ENCODE measurements at regions not wholly inside any gene's neighbourhood (a gene's known extent, or its start where the extent isn't known, plus 50 kb on each side); places are given as distances from the start of the nearest gene placed in this dataset.

DNA sequence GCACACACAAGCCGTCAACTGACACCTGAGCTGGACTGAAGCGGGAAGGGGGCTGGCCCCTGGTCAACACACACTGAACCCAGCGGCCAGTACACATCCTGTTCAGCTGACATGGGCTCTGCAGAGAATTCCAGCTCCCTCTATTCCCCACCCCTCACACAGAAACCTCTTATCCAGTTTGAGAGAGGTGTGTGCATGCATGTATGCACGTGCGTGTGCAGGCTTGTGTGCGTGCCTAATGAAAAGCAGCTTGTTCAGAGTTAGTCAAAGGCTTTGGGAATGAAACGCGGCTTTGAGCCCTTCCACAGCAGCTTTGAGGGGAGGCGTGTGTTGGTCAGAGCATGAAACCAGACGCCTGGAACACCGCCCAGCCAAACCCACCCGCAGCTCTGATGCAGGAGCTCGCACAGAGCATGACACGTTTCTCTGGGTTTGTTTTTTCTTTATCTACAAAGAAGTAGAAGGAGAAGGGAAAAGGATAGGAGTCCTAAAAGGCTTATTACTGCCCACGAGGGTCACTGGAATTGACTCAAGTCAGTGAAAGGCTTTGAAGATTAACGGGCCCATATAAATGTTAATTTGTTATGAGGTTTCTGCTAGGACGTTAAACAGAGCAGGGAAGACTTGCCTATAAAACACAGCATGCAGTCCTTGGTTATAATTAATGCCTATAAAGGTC is 184.2 kb downstream of the ETS2 start:
- H3K27me3 ChIP-seq (ENCODE audit: control insufficient read depth, low read length): peaks cover 46% of the 10 kb centered on the region
- H3K4me3 ChIP-seq (ENCODE audit: low read length): no peak overlapping the region
- no peak overlapping the region for H3K4me2 ChIP-seq (ENCODE audit: low read length)
- peaks cover 25% of the 10 kb centered on the region for H3K4me1 ChIP-seq (ENCODE audit: control insufficient read depth, low read length)
- H3K36me3 ChIP-seq (ENCODE audit: control insufficient read depth, low read length): no peaks in the 10 kb centered on the region
- H4K20me1 ChIP-seq (ENCODE audit: control insufficient read depth, insufficient read depth, low read depth, low read length): no peaks in the 10 kb centered on the region
- H3F3A ChIP-seq (ENCODE audit: control insufficient read depth, insufficient read depth): no peaks in the 10 kb centered on the region
- no peaks in the 10 kb centered on the region for H3K9me2 ChIP-seq (replicated peaks; ENCODE audit: control insufficient read depth, low read length)
- H3K27ac ChIP-seq (ENCODE audit: low read depth, low read length): no peak overlapping the region
- H3K79me2 ChIP-seq (ENCODE audit: control insufficient read depth, low read length): no peaks in the 10 kb centered on the region
- no peaks in the 10 kb centered on the region for H3K9me3 ChIP-seq (ENCODE audit: control insufficient read depth, insufficient read depth, low read length)
- no peak for TF ChIP-seq EZH2phosphoT487 (IDR thresholded peaks at IDR 0.05; ENCODE audit: borderline replicate concordance, low read length)
- TF ChIP-seq, protein P1, sequence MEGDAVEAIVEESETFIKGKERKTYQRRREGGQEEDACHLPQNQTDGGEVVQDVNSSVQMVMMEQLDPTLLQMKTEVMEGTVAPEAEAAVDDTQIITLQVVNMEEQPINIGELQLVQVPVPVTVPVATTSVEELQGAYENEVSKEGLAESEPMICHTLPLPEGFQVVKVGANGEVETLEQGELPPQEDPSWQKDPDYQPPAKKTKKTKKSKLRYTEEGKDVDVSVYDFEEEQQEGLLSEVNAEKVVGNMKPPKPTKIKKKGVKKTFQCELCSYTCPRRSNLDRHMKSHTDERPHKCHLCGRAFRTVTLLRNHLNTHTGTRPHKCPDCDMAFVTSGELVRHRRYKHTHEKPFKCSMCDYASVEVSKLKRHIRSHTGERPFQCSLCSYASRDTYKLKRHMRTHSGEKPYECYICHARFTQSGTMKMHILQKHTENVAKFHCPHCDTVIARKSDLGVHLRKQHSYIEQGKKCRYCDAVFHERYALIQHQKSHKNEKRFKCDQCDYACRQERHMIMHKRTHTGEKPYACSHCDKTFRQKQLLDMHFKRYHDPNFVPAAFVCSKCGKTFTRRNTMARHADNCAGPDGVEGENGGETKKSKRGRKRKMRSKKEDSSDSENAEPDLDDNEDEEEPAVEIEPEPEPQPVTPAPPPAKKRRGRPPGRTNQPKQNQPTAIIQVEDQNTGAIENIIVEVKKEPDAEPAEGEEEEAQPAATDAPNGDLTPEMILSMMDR (IDR thresholded peaks at IDR 0.05; ENCODE audit: low read depth, low read length, poor library complexity, severe bottlenecking): no peak

DNA sequence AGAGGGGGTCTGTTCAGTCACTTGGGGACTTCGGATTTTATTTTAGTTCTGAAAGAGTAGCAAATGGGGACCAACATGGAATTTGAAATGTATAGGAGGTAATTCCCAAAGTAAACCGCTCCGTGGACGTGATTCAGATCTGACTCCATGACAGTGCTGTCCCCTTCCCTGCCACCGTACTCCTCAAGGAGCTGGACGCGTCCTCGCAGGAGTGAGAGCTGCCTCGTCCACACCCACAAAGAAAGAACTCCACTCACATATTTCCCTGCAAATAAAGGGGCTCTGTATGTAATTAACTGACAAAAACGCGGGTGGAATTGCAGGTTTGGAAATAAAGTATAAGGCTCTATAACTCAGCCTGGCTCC is 183.6 kb downstream of the ETS2 start:
- H3K79me2 ChIP-seq (ENCODE audit: control insufficient read depth, low read length): no peaks in the 10 kb centered on the region
- no peak overlapping the region for H3K27ac ChIP-seq (ENCODE audit: low read depth, low read length)
- no peaks in the 10 kb centered on the region for H3K36me3 ChIP-seq (ENCODE audit: control insufficient read depth, low read length)
- H3K9me2 ChIP-seq (replicated peaks; ENCODE audit: control insufficient read depth, low read length): no peaks in the 10 kb centered on the region
- peaks cover 49% of the 10 kb centered on the region for H3K27me3 ChIP-seq (ENCODE audit: control insufficient read depth, low read length)
- H3F3A ChIP-seq (ENCODE audit: control insufficient read depth, insufficient read depth): no peaks in the 10 kb centered on the region
- no peaks in the 10 kb centered on the region for H3K9me3 ChIP-seq (ENCODE audit: control insufficient read depth, insufficient read depth, low read length)
- H3K4me1 ChIP-seq (ENCODE audit: control insufficient read depth, low read length): peaks cover 25% of the 10 kb centered on the region
- peak overlapping the region; percentile 38 for H3K4me2 ChIP-seq (ENCODE audit: low read length)
- no peaks in the 10 kb centered on the region for H4K20me1 ChIP-seq (ENCODE audit: control insufficient read depth, insufficient read depth, low read depth, low read length)
- TF ChIP-seq EZH2phosphoT487 (IDR thresholded peaks at IDR 0.05; ENCODE audit: borderline replicate concordance, low read length): no peak
- no peak overlapping the region for H3K4me3 ChIP-seq (ENCODE audit: low read length)

DNA sequence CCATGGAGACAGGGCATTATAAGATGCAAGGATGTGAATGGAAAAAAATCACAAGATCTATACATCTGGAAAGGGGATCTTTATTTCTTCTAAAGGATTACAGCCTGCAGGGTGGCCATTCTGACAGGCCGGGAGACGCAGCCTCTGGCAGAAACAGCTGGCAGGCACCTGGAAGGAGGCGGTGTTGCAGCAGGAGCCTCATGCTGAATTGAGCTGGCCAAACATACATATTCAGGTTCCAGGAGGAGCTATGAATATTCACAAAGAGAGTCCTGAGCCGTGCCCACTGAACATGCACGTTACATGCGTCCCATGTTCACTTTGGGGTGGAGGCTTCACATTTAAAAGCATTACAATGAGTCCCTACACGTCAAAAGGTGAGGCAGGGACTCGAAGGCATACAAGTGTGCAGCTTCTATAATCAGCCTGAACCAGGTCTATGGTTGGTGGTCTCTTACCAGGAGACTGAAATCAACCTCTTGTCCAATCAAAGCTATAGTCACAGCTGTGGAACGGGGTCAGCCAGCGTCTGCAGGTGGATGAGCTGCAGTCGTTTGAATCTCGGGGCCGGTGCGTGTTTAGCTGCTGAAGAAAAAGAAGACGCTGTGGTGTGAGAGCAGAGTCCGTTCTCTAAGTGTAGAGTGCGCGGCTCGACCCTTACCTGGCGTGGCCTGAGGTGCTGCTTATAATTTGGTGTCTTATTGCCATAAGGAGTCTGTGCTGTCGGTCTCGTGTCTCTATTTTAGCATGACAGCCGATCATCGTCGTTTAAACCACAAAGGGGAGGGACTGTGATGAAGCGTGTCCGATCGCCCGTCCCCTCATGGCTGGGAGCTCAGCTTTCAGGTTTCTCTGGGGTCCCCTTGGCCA is 183.0 kb downstream of the ETS2 start:
- Histone ChIP-seq H3K4me1 (ENCODE audit: control insufficient read depth, low read length) (peaks cover 25% of the 10 kb centered on the region), H3K4me3 (ENCODE audit: low read length) (no peak overlapping the region), H3K4me2 (ENCODE audit: low read length) (peak overlapping the region; percentile 38)

More for the DNA sequence above, 183.0 kb downstream of the ETS2 start:
- no peaks in the 10 kb centered on the region for H4K20me1 ChIP-seq (ENCODE audit: control insufficient read depth, insufficient read depth, low read depth, low read length)
- H3K36me3 ChIP-seq (ENCODE audit: control insufficient read depth, low read length): no peaks in the 10 kb centered on the region
- TF ChIP-seq, protein P1 (IDR thresholded peaks at IDR 0.05; ENCODE audit: low read depth, low read length, poor library complexity, severe bottlenecking): no peak
- TF ChIP-seq EZH2phosphoT487 (IDR thresholded peaks at IDR 0.05; ENCODE audit: borderline replicate concordance, low read length): no peak
- no peaks in the 10 kb centered on the region for H3K9me3 ChIP-seq (ENCODE audit: control insufficient read depth, insufficient read depth, low read length)
- H3K27ac ChIP-seq (ENCODE audit: low read depth, low read length): no peak overlapping the region
- peaks cover 55% of the 10 kb centered on the region for H3K27me3 ChIP-seq (ENCODE audit: control insufficient read depth, low read length)
- H3K9me2 ChIP-seq (replicated peaks; ENCODE audit: control insufficient read depth, low read length): no peaks in the 10 kb centered on the region
- H3K79me2 ChIP-seq (ENCODE audit: control insufficient read depth, low read length): no peaks in the 10 kb centered on the region
- H3F3A ChIP-seq (ENCODE audit: control insufficient read depth, insufficient read depth): no peaks in the 10 kb centered on the region
